Liver (tissue), 8 donors: ENCODE measurements at regions not wholly inside any gene's neighbourhood (a gene's known extent, or its start where the extent isn't known, plus 50 kb on each side); places are given as distances from the start of the nearest gene placed in this dataset.

Experiments
- DNase-seq: peaks from one replicate; pipeline ENCODE4 v3.0.0-alpha.2; 2017; ENCODE audit warnings: low spot score
- H3K27ac ChIP-seq, 2 donors: one replicate each; pipeline ENCODE4 v1.7.0; 2013; ENCODE audit warnings: inconsistent platforms in 2 of 2, low read length in 2 of 2, control low read depth in 1 of 2, low read depth in 1 of 2, mild to moderate bottlenecking in 1 of 2
- H3K27me3 ChIP-seq, 4 donors: one replicate each; pipeline versions ENCODE4 v1.6.1 to v1.7.0; 2013; ENCODE audit warnings: low read length in 3 of 4, inconsistent platforms in 1 of 4, mild to moderate bottlenecking in 1 of 4, moderate library complexity in 1 of 4; ENCODE audit not compliant: control insufficient read depth in 4 of 4, insufficient read depth in 4 of 4
- H3K36me3 ChIP-seq, 4 donors: one replicate each; pipeline versions ENCODE4 v1.6.1 to v1.7.0; 2013; ENCODE audit warnings: low read length in 3 of 4, mild to moderate bottlenecking in 3 of 4, low read depth in 1 of 4, moderate library complexity in 1 of 4; ENCODE audit not compliant: control insufficient read depth in 4 of 4, insufficient read depth in 3 of 4
- H3K4me1 ChIP-seq, 4 donors: one replicate each; pipeline versions ENCODE4 v1.6.1 to v1.7.0; 2013; ENCODE audit warnings: low read length in 3 of 4, mild to moderate bottlenecking in 3 of 4, moderate library complexity in 1 of 4; ENCODE audit not compliant: control insufficient read depth in 4 of 4, insufficient read depth in 4 of 4
- H3K4me3 ChIP-seq, 3 donors: one replicate each; pipeline versions ENCODE4 v1.6.1 to v1.7.0; 2013; ENCODE audit warnings: low read length in 3 of 3, control low read depth in 1 of 3, low read depth in 1 of 3, mild to moderate bottlenecking in 1 of 3
- H3K9ac ChIP-seq, 2 donors: one replicate each; pipeline ENCODE4 v1.7.0; 2013; ENCODE audit warnings: low read length in 2 of 2, mild to moderate bottlenecking in 2 of 2, moderate library complexity in 2 of 2, control low read depth in 1 of 2, low read depth in 1 of 2
- H3K9me3 ChIP-seq, 4 donors: one replicate each; pipeline versions ENCODE4 v1.6.1 to v1.7.0; 2013; ENCODE audit warnings: low read length in 3 of 4; ENCODE audit not compliant: control insufficient read depth in 4 of 4
- EGR1 ChIP-seq, 2 donors: IDR thresholded peaks; 2 replicates each; pipeline ENCODE4 v1.6.1; 2016 to 2018; ENCODE audit warnings: antibody characterized with exemption in 2 of 2, low read depth in 2 of 2
- FOXA1 ChIP-seq: IDR thresholded peaks from 2 replicates; pipeline ENCODE4 v1.6.1; 2016; ENCODE audit warnings: antibody characterized with exemption
- GABPA ChIP-seq, 2 donors: IDR thresholded peaks in 1 of 2; conservative IDR thresholded peaks in 1 of 2; 2 replicates each; pipeline ENCODE4 v1.6.1; 2016; ENCODE audit warnings: antibody characterized with exemption in 2 of 2, mild to moderate bottlenecking in 1 of 2, moderate library complexity in 1 of 2
- HNF4A ChIP-seq, 2 donors: conservative IDR thresholded peaks; 2 replicates each; pipeline ENCODE4 v1.6.1; 2016; ENCODE audit warnings: antibody characterized with exemption in 2 of 2, mild to moderate bottlenecking in 2 of 2
- JUND ChIP-seq, 2 donors: IDR thresholded peaks; 2 replicates each; pipeline ENCODE4 v1.6.1; 2016; ENCODE audit warnings: antibody characterized with exemption in 2 of 2
- RAD21 ChIP-seq, 2 donors: IDR thresholded peaks; 2 replicates each; pipeline ENCODE4 v1.6.1; 2016; ENCODE audit warnings: antibody characterized with exemption in 2 of 2, mild to moderate bottlenecking in 2 of 2
- RXRA ChIP-seq, 2 donors: IDR thresholded peaks; 2 replicates each; pipeline ENCODE4 v1.6.1; 2017 to 2018; ENCODE audit warnings: antibody characterized with exemption in 2 of 2, mild to moderate bottlenecking in 1 of 2
- SP1 ChIP-seq: IDR thresholded peaks from 2 replicates; pipeline ENCODE4 v1.6.1; 2018; ENCODE audit warnings: antibody characterized with exemption, mild to moderate bottlenecking
- TAF1 ChIP-seq: conservative IDR thresholded peaks from 2 replicates; pipeline ENCODE4 v1.6.1; 2016; ENCODE audit warnings: antibody characterized with exemption, mild to moderate bottlenecking
- YY1 ChIP-seq: IDR thresholded peaks from 2 replicates; pipeline ENCODE4 v1.6.1; 2016; ENCODE audit warnings: antibody characterized with exemption, mild to moderate bottlenecking
- WGBS: extraction: QIAGEN DNeasy Blood & Tissue Kit; methylation state at CpG from one replicate; pipeline ENCODE4 v1.1.7; 2013; 5-methylcytosine and 5-hydroxymethylcytosine counted together
- TF ChIP-seq, protein P1 (sequence below): IDR thresholded peaks from 2 replicates; pipeline ENCODE4 v1.6.1; 2016; ENCODE audit warnings: antibody characterized with exemption
- TF ChIP-seq, protein P2 (sequence below): fragments of 150-350 bp; IDR thresholded peaks from 2 replicates; pipeline ENCODE4 v1.5.1; 2017; ENCODE audit warnings: improper control_type of control experiment, low read depth, low read length; ENCODE audit not compliant: missing input control
- TF ChIP-seq, protein P3 (sequence below): IDR thresholded peaks from 2 replicates; pipeline ENCODE4 v1.6.1; 2016; ENCODE audit warnings: antibody characterized with exemption
- donor health status: healthy.
- donor health status: healthy.
- donor health status: healthy.
- donor health status: healthy.
- donor health status: healthy.

DNA sequence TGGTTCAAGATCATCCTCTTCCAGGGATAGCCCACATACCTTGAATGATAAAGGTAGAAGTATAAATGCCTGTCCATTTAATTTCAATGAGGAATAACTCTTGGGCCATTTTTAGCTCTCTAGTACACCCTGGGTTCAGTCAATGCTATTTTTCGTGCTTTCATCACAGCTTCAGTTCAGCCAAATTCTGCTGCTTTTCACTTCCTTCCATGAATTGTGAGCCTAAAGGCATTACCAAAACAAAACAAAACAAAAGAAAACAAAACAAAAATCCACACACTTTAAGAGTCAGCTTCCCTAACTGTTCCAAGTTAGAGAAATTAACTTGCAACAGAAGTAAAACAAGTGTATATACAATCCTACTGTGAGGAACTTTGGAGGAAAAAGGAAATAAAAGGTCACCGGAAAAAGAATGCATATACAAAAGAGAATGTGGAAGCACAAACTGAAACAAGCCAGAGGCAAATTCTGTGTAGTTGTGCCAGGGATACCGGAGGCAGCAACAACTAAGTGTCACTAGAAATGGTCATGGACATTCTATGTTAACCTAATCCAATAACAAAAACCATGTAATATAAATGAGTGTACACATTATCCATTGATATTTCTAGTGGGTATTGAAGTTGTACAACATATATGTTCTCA is 423.1 kb downstream of the KCTD8 start:
- no peaks in the 10 kb centered on the region for H3K27me3 ChIP-seq
- DNase-seq: no peak
- no peak overlapping the region for H3K4me3 ChIP-seq
- H3K9me3 ChIP-seq: no peaks in the 10 kb centered on the region
- no peak overlapping the region for H3K9ac ChIP-seq
- no peak overlapping the region for H3K27ac ChIP-seq
- TF ChIP-seq HNF4A (conservative IDR thresholded peaks at IDR 0.05): no peak
- TF ChIP-seq, protein P1, sequence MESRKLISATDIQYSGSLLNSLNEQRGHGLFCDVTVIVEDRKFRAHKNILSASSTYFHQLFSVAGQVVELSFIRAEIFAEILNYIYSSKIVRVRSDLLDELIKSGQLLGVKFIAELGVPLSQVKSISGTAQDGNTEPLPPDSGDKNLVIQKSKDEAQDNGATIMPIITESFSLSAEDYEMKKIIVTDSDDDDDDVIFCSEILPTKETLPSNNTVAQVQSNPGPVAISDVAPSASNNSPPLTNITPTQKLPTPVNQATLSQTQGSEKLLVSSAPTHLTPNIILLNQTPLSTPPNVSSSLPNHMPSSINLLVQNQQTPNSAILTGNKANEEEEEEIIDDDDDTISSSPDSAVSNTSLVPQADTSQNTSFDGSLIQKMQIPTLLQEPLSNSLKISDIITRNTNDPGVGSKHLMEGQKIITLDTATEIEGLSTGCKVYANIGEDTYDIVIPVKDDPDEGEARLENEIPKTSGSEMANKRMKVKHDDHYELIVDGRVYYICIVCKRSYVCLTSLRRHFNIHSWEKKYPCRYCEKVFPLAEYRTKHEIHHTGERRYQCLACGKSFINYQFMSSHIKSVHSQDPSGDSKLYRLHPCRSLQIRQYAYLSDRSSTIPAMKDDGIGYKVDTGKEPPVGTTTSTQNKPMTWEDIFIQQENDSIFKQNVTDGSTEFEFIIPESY: no peak
- TF ChIP-seq YY1: no peak
- no peaks in the 10 kb centered on the region for H3K36me3 ChIP-seq
- WGBS: 76% methylated on average over 3 of the region's 3 CpGs
- H3K4me1 ChIP-seq: no peaks in the 10 kb centered on the region

DNA sequence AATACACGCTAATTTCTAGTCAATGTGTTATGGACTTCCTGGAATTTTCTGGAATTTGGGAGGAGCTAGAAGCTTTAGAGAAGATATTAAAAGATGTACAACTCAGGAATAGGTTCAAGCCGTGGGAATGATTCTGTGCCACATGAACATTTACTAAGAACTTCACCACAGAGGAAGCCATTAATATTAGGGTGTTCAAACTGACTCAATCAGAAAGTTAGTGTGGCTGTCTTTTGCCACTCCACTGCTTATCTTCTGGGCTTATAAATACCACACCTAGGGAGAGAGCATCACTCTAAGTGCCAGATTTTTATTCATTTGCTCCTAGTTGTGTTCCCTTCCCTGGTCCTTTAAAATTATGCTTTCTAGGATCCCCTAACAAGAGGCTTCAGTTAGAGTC is 409.8 kb downstream of the KCTD8 start:
- Histone ChIP-seq H3K27me3 (no peaks in the 10 kb centered on the region), H3K36me3 (no peaks in the 10 kb centered on the region), H3K27ac (no peak overlapping the region), H3K9me3 (peaks cover 0 to 3% (median 0%) of the 10 kb centered on the region in 4 donors), H3K4me3 (no peak overlapping the region), H3K9ac (no peak overlapping the region), H3K4me1 (no peaks in the 10 kb centered on the region)
- TF ChIP-seq SP1: no peak
- TF ChIP-seq, protein P2, sequence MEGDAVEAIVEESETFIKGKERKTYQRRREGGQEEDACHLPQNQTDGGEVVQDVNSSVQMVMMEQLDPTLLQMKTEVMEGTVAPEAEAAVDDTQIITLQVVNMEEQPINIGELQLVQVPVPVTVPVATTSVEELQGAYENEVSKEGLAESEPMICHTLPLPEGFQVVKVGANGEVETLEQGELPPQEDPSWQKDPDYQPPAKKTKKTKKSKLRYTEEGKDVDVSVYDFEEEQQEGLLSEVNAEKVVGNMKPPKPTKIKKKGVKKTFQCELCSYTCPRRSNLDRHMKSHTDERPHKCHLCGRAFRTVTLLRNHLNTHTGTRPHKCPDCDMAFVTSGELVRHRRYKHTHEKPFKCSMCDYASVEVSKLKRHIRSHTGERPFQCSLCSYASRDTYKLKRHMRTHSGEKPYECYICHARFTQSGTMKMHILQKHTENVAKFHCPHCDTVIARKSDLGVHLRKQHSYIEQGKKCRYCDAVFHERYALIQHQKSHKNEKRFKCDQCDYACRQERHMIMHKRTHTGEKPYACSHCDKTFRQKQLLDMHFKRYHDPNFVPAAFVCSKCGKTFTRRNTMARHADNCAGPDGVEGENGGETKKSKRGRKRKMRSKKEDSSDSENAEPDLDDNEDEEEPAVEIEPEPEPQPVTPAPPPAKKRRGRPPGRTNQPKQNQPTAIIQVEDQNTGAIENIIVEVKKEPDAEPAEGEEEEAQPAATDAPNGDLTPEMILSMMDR: no peak
- no peak for TF ChIP-seq TAF1
- TF ChIP-seq, protein P1: no peak
- no peak for TF ChIP-seq GABPA (IDR thresholded peaks at IDR 0.05 in 1 of 2, conservative IDR thresholded peaks at IDR 0.05 in 1 of 2)
- no peak for TF ChIP-seq RXRA (IDR thresholded peaks at IDR 0.05)
- no peak for TF ChIP-seq RAD21 (IDR thresholded peaks at IDR 0.05)
- TF ChIP-seq JUND (IDR thresholded peaks at IDR 0.05): no peak
- no peak for TF ChIP-seq FOXA1
- no peak for TF ChIP-seq EGR1 (IDR thresholded peaks at IDR 0.05; ENCODE audit: low read depth in 2 of 2)
- TF ChIP-seq YY1: no peak
- TF ChIP-seq, protein P3, sequence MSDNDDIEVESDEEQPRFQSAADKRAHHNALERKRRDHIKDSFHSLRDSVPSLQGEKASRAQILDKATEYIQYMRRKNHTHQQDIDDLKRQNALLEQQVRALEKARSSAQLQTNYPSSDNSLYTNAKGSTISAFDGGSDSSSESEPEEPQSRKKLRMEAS: no peak
- WGBS: 87% methylated on average over 2 of the region's 2 CpGs
- DNase-seq: no peak
